ENCODE measurements at regions not wholly inside any gene's neighbourhood (a gene's known extent, or its start where the extent isn't known, plus 50 kb on each side); places are given as distances from the start of the nearest gene placed in this dataset.

GRCh38 chr12:124418156-124418555 lies 123.3 kb downstream of the RFLNA start:
- no peak for TF ChIP-seq POLR2A (IDR thresholded peaks at IDR 0.05)
- TF ChIP-seq, protein P1, sequence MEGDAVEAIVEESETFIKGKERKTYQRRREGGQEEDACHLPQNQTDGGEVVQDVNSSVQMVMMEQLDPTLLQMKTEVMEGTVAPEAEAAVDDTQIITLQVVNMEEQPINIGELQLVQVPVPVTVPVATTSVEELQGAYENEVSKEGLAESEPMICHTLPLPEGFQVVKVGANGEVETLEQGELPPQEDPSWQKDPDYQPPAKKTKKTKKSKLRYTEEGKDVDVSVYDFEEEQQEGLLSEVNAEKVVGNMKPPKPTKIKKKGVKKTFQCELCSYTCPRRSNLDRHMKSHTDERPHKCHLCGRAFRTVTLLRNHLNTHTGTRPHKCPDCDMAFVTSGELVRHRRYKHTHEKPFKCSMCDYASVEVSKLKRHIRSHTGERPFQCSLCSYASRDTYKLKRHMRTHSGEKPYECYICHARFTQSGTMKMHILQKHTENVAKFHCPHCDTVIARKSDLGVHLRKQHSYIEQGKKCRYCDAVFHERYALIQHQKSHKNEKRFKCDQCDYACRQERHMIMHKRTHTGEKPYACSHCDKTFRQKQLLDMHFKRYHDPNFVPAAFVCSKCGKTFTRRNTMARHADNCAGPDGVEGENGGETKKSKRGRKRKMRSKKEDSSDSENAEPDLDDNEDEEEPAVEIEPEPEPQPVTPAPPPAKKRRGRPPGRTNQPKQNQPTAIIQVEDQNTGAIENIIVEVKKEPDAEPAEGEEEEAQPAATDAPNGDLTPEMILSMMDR (IDR thresholded peaks at IDR 0.05) = no peak
